ENCODE measurements at regions not wholly inside any gene's neighbourhood (a gene's known extent, or its start where the extent isn't known, plus 50 kb on each side); places are given as distances from the start of the nearest gene placed in this dataset.
"Not testable (repeated sequence)": the region's sequence is repeated elsewhere in the genome, so short reads cannot be mapped to it uniquely, and the experiment has no call there.

- DNase-seq = no peak
These were observed 95.6 kb downstream of the NCOR2 start for GRCh38 chr12:124471828-124472227.

GRCh38 chr12:124470806-124471205, 96.6 kb downstream of the NCOR2 start:
- DNase-seq = no peak

- no peak for DNase-seq
These were observed 97.3 kb downstream of the NCOR2 start for GRCh38 chr12:124470139-124470538.

GRCh38 chr12:124469193-124469888, 98.1 kb downstream of the NCOR2 start:
- DNase-seq = no peak

- not testable (repeated sequence) for DNase-seq
These were observed 99.9 kb downstream of the NCOR2 start for GRCh38 chr12:124467549-124467948.

GRCh38 chr12:124466216-124467128, 100.9 kb downstream of the NCOR2 start:
- DNase-seq = no peak

GRCh38 chr12:124465473-124465872, 101.9 kb downstream of the NCOR2 start:
- DNase-seq = no peak

- no peak for DNase-seq
These were observed 102.6 kb downstream of the NCOR2 start for GRCh38 chr12:124464830-124465229.

- no peak for DNase-seq
These were observed 103.3 kb downstream of the NCOR2 start for GRCh38 chr12:124464062-124464461.

GRCh38 chr12:124463341-124463921, 104.0 kb downstream of the NCOR2 start:
- peak; percentile 73 for DNase-seq

GRCh38 chr12:124462750-124463149, 104.7 kb downstream of the NCOR2 start:
- no peak for DNase-seq

GRCh38 chr12:124461851-124462623, 105.4 kb downstream of the NCOR2 start:
- no peak for DNase-seq

- no peak for DNase-seq
These were observed 106.2 kb downstream of the NCOR2 start for GRCh38 chr12:124461241-124461673.

- no peak for DNase-seq
These were observed 106.6 kb downstream of the NCOR2 start for GRCh38 chr12:124460771-124461170.

GRCh38 chr12:124459852-124460645, 107.4 kb downstream of the NCOR2 start:
- DNase-seq = no peak

- DNase-seq = no peak
These were observed 108.2 kb downstream of the NCOR2 start for GRCh38 chr12:124458992-124459851.

GRCh38 chr12:124458220-124458991, 109.0 kb downstream of the NCOR2 start:
- DNase-seq = no peak

GRCh38 chr12:124457287-124458219, 109.9 kb downstream of the NCOR2 start:
- no peak for DNase-seq

- no peak for DNase-seq
These were observed 110.7 kb downstream of the NCOR2 start for GRCh38 chr12:124456652-124457152.

All from NCI-H774 (cell line).